ENCODE measurements at regions not wholly inside any gene's neighbourhood (a gene's known extent, or its start where the extent isn't known, plus 50 kb on each side); places are given as distances from the start of the nearest gene placed in this dataset.

GRCh38 chr1:245036102-245036501 lies 118.7 kb upstream of the KIF26B start:
- ATAC-seq (ENCODE audit: low FRiP score) (no peak), DNase-seq (ENCODE audit: low spot score) (no peak)
- TF ChIP-seq, protein P1, sequence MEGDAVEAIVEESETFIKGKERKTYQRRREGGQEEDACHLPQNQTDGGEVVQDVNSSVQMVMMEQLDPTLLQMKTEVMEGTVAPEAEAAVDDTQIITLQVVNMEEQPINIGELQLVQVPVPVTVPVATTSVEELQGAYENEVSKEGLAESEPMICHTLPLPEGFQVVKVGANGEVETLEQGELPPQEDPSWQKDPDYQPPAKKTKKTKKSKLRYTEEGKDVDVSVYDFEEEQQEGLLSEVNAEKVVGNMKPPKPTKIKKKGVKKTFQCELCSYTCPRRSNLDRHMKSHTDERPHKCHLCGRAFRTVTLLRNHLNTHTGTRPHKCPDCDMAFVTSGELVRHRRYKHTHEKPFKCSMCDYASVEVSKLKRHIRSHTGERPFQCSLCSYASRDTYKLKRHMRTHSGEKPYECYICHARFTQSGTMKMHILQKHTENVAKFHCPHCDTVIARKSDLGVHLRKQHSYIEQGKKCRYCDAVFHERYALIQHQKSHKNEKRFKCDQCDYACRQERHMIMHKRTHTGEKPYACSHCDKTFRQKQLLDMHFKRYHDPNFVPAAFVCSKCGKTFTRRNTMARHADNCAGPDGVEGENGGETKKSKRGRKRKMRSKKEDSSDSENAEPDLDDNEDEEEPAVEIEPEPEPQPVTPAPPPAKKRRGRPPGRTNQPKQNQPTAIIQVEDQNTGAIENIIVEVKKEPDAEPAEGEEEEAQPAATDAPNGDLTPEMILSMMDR (IDR thresholded peaks at IDR 0.05) = no peak

DNA sequence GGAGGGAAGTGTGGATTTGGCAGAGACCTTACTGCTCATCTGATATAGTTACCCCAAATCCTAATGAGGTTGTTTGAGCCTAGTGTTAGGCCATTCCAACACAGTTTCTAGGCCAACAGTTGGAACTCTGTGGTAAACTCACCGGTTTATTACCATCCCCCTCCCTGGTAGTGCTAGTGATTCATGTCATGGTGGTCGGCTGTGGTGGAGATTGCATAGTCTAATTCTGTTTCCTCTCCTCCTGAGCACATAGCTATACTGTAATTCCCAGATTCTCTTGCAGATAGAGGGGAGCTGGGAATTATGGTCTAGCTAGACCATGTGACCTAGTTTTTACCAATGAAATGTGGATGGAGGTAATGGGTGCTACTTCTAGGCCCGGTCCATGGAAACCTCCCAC lies 123.7 kb upstream of the KIF26B start:
- DNase-seq (ENCODE audit: low spot score) (no peak), ATAC-seq (ENCODE audit: low FRiP score) (no peak)
- TF ChIP-seq, protein P1 (IDR thresholded peaks at IDR 0.05) = no peak

- DNase-seq (ENCODE audit: low spot score) (no peak), ATAC-seq (ENCODE audit: low FRiP score) (no peak)
- TF ChIP-seq, protein P1 (IDR thresholded peaks at IDR 0.05) = no peak
Observed at GRCh38 chr1:245026247-245026646, 128.5 kb upstream of the KIF26B start.

GRCh38 chr1:245025525-245025924 lies 129.3 kb upstream of the KIF26B start:
- no peak for DNase-seq (ENCODE audit: low spot score)
- no peak for ATAC-seq (ENCODE audit: low FRiP score)
- TF ChIP-seq, protein P1 (IDR thresholded peaks at IDR 0.05) = no peak

GRCh38 chr1:245023222-245023621 lies 131.6 kb upstream of the KIF26B start:
- TF ChIP-seq, protein P1 (IDR thresholded peaks at IDR 0.05) = no peak
- ATAC-seq (ENCODE audit: low FRiP score) = no peak

GRCh38 chr1:245019910-245020486 lies 134.8 kb upstream of the KIF26B start:
- TF ChIP-seq, protein P1 (IDR thresholded peaks at IDR 0.05) = no peak
- DNase-seq (ENCODE audit: low spot score) (no peak), ATAC-seq (ENCODE audit: low FRiP score) (no peak)

More at GRCh38 chr1:245023222-245023621, 131.6 kb upstream of the KIF26B start:
- no peak for DNase-seq (ENCODE audit: low spot score)

GRCh38 chr1:245016700-245017099 lies 138.1 kb upstream of the KIF26B start:
- ATAC-seq (ENCODE audit: low FRiP score) (no peak), DNase-seq (ENCODE audit: low spot score) (no peak)
- TF ChIP-seq, protein P1 (IDR thresholded peaks at IDR 0.05) = no peak

All from omental fat pad (tissue), 3 donors.